ENCODE measurements at regions not wholly inside any gene's neighbourhood (a gene's known extent, or its start where the extent isn't known, plus 50 kb on each side); places are given as distances from the start of the nearest gene placed in this dataset.

DNA sequence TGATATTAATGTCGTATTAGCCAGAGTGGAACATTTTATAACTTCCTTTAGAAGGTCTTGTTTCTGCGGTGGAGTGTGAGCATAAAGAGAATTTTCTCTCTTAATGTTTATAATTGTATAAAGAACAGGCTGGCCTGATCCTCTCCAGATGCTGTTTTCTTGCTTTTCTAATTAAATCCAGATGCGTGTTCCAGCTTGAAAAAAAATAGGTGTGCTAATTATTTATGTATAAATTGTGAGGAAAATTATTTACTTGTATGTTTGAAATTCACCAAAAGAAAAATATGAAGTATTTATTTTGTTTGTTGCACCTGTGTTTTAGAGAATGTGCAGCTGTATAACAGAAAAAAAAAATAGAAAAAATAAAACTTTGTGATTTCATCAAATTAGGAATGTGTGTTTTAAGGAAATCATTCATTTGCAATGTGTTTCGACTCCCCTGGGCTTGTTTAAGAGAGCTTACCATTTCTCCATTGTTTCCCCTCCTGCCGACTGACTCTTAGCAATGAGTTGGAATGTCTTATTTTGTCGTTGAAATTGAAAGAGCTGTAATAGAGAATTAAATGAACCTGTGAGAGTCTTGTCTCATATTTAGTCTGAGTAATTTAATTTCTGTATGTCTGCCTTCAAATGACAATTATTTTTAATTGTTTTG lies 220.1 kb upstream of the NXPH2 start:
- no peak overlapping the region for H3K4me3 ChIP-seq (ENCODE audit: low read length)
- peaks cover 7% of the 10 kb centered on the region for H3K4me1 ChIP-seq (ENCODE audit: control insufficient read depth, low read depth, low read length)
- no peak overlapping the region for H3K27ac ChIP-seq (ENCODE audit: low read length)
- no peaks in the 10 kb centered on the region for H3K9me3 ChIP-seq (ENCODE audit: control insufficient read depth, low read depth, low read length)
- no peak overlapping the region for H3K9ac ChIP-seq (ENCODE audit: low read length)
- no peaks in the 10 kb centered on the region for H3K27me3 ChIP-seq (ENCODE audit: control insufficient read depth, insufficient read depth, low read length)
- no peaks in the 10 kb centered on the region for H3K36me3 ChIP-seq (ENCODE audit: control insufficient read depth, low read depth, low read length)

DNA sequence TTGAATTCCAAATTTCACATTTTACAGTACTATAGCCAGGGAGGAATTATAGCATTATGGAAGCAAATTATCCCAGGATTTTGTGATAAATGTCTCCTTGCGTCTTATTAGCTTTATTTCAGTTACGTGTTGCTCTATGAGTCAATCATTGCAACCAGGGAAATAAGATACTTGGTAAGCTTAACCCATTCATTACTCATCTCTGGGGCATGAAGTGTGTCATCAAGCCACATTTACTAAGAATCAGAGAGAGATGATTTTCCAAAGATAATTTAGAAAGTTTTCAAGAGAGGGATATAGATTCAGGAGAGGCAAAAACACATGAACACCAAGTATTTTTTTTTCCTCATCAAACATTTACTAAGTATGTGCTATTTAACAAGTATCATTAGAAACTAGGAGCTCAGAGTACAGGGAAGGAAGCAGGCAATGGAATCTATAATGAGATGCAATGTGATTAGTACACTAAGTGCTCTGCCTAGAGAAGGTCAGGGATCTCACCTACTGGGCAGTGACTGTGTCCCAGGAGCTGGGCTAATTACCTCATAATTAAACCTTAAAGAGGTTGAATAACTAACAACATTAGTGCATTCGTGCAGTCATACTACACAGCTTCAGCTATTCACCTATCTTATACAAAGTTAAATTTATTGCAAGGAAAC lies 217.8 kb upstream of the NXPH2 start:
- Histone ChIP-seq H3K4me1 (ENCODE audit: control insufficient read depth, low read depth, low read length) (peaks cover 7% of the 10 kb centered on the region), H3K4me3 (ENCODE audit: low read length) (no peak overlapping the region), H3K36me3 (ENCODE audit: control insufficient read depth, low read depth, low read length) (no peaks in the 10 kb centered on the region), H3K27ac (ENCODE audit: low read length) (no peak overlapping the region), H3K9ac (ENCODE audit: low read length) (no peak overlapping the region), H3K9me3 (ENCODE audit: control insufficient read depth, low read depth, low read length) (no peaks in the 10 kb centered on the region), H3K27me3 (ENCODE audit: control insufficient read depth, insufficient read depth, low read length) (no peaks in the 10 kb centered on the region)

DNA sequence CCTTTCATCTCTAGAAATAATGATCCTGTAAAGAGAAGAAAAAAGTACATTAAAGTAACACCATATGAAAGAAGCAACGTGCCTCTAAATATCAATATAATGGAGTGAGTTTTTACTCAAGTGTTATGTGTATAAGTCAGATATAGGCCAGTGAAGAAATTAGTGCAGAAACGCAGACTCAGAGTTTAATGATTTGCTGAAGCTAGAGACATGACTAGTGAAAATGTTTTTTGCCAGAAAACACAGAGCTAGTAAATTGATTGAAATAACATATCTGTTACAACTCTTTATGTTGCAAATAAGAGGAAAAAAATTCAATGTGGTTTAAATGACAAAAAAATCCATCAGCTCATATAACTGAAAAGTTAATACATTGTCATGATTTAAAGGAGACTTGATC lies 217.2 kb upstream of the NXPH2 start:
- H3K36me3 ChIP-seq (ENCODE audit: control insufficient read depth, low read depth, low read length): no peaks in the 10 kb centered on the region
- no peaks in the 10 kb centered on the region for H3K9me3 ChIP-seq (ENCODE audit: control insufficient read depth, low read depth, low read length)
- peaks cover 7% of the 10 kb centered on the region for H3K4me1 ChIP-seq (ENCODE audit: control insufficient read depth, low read depth, low read length)
- H3K9ac ChIP-seq (ENCODE audit: low read length): no peak overlapping the region
- H3K27me3 ChIP-seq (ENCODE audit: control insufficient read depth, insufficient read depth, low read length): no peaks in the 10 kb centered on the region
- H3K27ac ChIP-seq (ENCODE audit: low read length): no peak overlapping the region
- H3K4me3 ChIP-seq (ENCODE audit: low read length): no peak overlapping the region

DNA sequence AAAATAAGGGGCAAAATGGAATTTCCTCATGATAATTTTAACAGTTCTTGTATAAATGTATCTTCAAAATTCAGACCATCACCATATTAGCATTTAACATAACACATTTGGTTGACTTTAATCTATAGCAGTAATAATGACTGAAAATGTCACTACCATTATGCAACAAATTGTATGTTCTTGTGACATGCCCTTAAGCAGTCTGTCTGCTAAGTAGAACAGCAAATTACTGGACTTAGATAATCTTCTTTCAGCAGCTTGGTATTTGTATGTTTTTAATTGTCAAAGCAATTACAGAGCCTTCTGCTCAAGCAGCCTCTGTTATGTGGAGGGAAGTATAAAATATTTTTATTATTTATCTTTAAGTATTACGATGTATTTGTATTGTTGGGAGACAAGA lies 214.3 kb upstream of the NXPH2 start:
- H3K4me3 ChIP-seq (ENCODE audit: low read length): no peak overlapping the region
- no peaks in the 10 kb centered on the region for H3K9me3 ChIP-seq (ENCODE audit: control insufficient read depth, low read depth, low read length)

DNA sequence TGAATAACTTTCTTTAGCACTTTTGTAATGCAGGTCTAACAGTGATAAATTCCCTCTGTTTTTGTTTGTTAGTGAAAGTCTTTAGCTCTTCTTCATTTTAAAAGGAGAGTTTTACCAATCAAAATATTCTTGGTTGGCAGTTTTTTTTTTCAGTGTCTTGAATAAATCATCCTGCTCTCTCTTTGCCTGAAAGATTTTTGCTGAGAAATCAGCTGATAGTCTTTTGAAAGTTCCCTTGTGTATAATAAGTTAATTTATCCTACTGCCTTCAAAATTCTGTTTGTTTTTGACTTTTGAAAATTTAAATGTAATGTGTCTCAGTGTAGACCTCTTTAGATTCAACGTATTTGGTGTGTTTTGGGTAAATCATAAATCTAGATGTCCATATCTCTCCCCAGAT lies 205.7 kb upstream of the NXPH2 start:
- H3K4me3 ChIP-seq (ENCODE audit: low read length): no peak overlapping the region

More for the DNA sequence above, 214.3 kb upstream of the NXPH2 start:
- Histone ChIP-seq H3K4me1 (ENCODE audit: control insufficient read depth, low read depth, low read length) (no peaks in the 10 kb centered on the region), H3K9ac (ENCODE audit: low read length) (no peak overlapping the region), H3K27ac (ENCODE audit: low read length) (no peak overlapping the region), H3K36me3 (ENCODE audit: control insufficient read depth, low read depth, low read length) (no peaks in the 10 kb centered on the region), H3K27me3 (ENCODE audit: control insufficient read depth, insufficient read depth, low read length) (no peaks in the 10 kb centered on the region)

DNA sequence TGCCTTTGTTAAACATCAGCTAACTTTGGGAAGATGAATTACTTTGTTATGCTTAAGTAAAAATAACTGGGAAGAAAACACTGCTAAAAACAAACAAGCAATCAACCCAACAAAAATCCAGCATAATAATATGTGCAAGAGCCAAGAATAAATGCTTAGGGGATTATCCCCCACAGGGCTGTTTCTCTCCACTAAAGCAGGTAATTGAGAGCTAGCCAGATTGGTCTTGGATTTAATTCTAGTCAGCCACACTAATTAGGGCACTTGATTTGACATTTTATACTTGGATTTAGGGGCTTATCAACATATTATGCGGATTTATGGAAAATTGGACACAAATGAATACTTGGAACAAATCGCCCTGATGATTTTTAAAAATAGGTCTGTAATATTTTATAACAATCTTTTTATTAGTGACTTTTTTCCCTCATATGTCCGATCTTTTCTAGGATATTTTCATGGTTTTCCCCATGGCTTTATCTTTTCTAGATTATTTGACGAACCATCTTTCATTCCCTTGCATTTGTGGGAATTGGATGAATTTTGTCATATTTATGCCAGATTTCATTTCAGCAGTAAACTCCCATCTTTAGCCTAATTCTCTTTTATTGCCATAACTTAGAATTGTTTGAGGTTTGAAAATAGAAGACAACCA lies 199.1 kb upstream of the NXPH2 start:
- no peak overlapping the region for H3K9ac ChIP-seq (ENCODE audit: low read length)
- no peaks in the 10 kb centered on the region for H3K4me1 ChIP-seq (ENCODE audit: control insufficient read depth, low read depth, low read length)
- H3K27ac ChIP-seq (ENCODE audit: low read length): no peak overlapping the region
- no peaks in the 10 kb centered on the region for H3K36me3 ChIP-seq (ENCODE audit: control insufficient read depth, low read depth, low read length)
- no peak overlapping the region for H3K4me3 ChIP-seq (ENCODE audit: low read length)
- no peaks in the 10 kb centered on the region for H3K27me3 ChIP-seq (ENCODE audit: control insufficient read depth, insufficient read depth, low read length)
- no peaks in the 10 kb centered on the region for H3K9me3 ChIP-seq (ENCODE audit: control insufficient read depth, low read depth, low read length)

More for the DNA sequence above, 205.7 kb upstream of the NXPH2 start:
- H3K9me3 ChIP-seq (ENCODE audit: control insufficient read depth, low read depth, low read length): no peaks in the 10 kb centered on the region
- H3K27ac ChIP-seq (ENCODE audit: low read length): no peak overlapping the region
- no peaks in the 10 kb centered on the region for H3K36me3 ChIP-seq (ENCODE audit: control insufficient read depth, low read depth, low read length)
- no peaks in the 10 kb centered on the region for H3K27me3 ChIP-seq (ENCODE audit: control insufficient read depth, insufficient read depth, low read length)
- H3K9ac ChIP-seq (ENCODE audit: low read length): no peak overlapping the region
- H3K4me1 ChIP-seq (ENCODE audit: control insufficient read depth, low read depth, low read length): no peaks in the 10 kb centered on the region

DNA sequence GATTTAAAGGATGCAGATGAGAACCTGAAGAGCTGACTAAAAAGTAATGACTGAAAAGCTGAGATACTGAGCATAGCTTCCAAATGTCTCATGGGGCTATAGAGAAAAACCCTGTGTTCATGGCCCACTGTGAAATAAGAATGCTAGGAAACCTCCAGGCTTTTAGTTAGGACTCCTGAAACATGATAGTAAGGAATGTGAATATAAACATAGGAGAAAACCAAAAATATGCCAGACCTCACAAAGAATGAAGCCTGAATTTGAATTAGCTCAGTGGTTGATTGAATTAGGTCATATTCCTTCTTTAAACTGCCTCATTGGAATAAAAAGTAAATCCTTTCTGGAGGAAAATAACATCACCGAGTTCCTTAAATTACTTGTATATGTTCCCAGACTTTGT lies 194.5 kb upstream of the NXPH2 start:
- Histone ChIP-seq H3K27ac (ENCODE audit: low read length) (no peak overlapping the region), H3K36me3 (ENCODE audit: control insufficient read depth, low read depth, low read length) (no peaks in the 10 kb centered on the region), H3K9ac (ENCODE audit: low read length) (no peak overlapping the region)

DNA sequence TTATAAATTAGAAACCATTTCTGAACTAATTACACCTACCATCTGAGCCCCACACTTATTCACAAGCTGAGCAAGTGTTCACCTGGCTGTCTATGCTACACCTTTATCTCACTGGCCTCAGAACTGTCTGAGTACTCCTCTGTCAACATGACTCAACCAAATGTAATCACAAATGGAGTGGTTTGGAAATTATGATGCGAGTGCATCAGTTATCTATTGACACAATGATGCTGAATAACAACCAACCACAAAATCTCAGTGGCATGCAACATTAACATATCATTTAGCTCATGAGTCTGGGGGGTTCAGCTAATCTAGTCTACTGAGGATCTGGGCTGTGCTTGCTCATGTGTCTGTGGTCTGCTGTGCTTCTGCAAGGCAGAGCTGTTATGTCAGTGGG lies 184.2 kb upstream of the NXPH2 start:
- no peak overlapping the region for H3K27ac ChIP-seq (ENCODE audit: low read length)
- H3K9ac ChIP-seq (ENCODE audit: low read length): no peak overlapping the region
- H3K36me3 ChIP-seq (ENCODE audit: control insufficient read depth, low read depth, low read length): no peaks in the 10 kb centered on the region
- no peaks in the 10 kb centered on the region for H3K9me3 ChIP-seq (ENCODE audit: control insufficient read depth, low read depth, low read length)
- no peak overlapping the region for H3K4me3 ChIP-seq (ENCODE audit: low read length)
- no peaks in the 10 kb centered on the region for H3K27me3 ChIP-seq (ENCODE audit: control insufficient read depth, insufficient read depth, low read length)
- H3K4me1 ChIP-seq (ENCODE audit: control insufficient read depth, low read depth, low read length): peaks cover 6% of the 10 kb centered on the region

More for the DNA sequence above, 194.5 kb upstream of the NXPH2 start:
- Histone ChIP-seq H3K27me3 (ENCODE audit: control insufficient read depth, insufficient read depth, low read length) (no peaks in the 10 kb centered on the region), H3K4me1 (ENCODE audit: control insufficient read depth, low read depth, low read length) (no peaks in the 10 kb centered on the region), H3K9me3 (ENCODE audit: control insufficient read depth, low read depth, low read length) (no peaks in the 10 kb centered on the region), H3K4me3 (ENCODE audit: low read length) (no peak overlapping the region)

DNA sequence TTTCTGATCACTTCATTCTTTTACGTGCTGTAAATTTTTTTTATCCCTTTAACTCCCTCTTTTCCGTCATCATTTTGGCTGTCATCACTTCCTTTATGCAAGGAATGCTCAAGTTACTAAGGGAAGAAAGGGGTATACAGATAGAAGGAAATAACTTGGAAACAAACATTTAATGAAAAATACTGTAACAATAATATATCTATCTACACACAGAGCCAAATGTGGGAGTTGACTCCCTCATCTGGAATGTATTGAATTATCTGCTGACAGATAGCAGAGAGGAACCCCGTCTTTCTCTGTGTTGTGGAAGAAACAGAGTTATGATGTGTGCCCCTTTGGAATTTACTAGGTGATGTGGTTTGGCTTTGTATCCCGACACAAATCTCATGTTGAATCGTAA lies 182.5 kb upstream of the NXPH2 start:
- no peak overlapping the region for H3K9ac ChIP-seq (ENCODE audit: low read length)
- H3K27ac ChIP-seq (ENCODE audit: low read length): no peak overlapping the region
- H3K4me3 ChIP-seq (ENCODE audit: low read length): no peak overlapping the region
- no peaks in the 10 kb centered on the region for H3K9me3 ChIP-seq (ENCODE audit: control insufficient read depth, low read depth, low read length)
- peaks cover 12% of the 10 kb centered on the region for H3K4me1 ChIP-seq (ENCODE audit: control insufficient read depth, low read depth, low read length)
- no peaks in the 10 kb centered on the region for H3K27me3 ChIP-seq (ENCODE audit: control insufficient read depth, insufficient read depth, low read length)
- H3K36me3 ChIP-seq (ENCODE audit: control insufficient read depth, low read depth, low read length): no peaks in the 10 kb centered on the region

DNA sequence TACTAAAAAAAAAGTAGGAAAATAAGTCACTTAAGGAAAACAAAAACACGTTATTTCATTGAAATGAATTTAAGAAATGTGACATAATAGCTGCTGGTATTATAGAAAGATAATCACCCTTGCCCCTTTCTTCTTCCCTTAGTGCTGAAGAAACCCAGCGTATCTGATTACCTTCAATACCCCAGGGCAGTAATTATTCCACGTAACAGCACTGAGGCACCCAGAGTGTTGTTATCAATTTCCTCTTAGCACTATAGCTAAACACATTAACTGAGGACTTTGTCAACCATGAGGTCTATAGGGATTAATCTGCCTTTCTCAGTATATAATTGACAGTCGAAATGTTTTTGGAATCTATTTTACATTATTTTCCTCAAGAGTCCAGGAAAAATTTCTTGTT lies 180.0 kb upstream of the NXPH2 start:
- Histone ChIP-seq H3K27ac (ENCODE audit: low read length) (no peak overlapping the region), H3K9ac (ENCODE audit: low read length) (no peak overlapping the region), H3K4me1 (ENCODE audit: control insufficient read depth, low read depth, low read length) (peaks cover 23% of the 10 kb centered on the region), H3K36me3 (ENCODE audit: control insufficient read depth, low read depth, low read length) (no peaks in the 10 kb centered on the region), H3K9me3 (ENCODE audit: control insufficient read depth, low read depth, low read length) (no peaks in the 10 kb centered on the region), H3K4me3 (ENCODE audit: low read length) (no peak overlapping the region), H3K27me3 (ENCODE audit: control insufficient read depth, insufficient read depth, low read length) (no peaks in the 10 kb centered on the region)

DNA sequence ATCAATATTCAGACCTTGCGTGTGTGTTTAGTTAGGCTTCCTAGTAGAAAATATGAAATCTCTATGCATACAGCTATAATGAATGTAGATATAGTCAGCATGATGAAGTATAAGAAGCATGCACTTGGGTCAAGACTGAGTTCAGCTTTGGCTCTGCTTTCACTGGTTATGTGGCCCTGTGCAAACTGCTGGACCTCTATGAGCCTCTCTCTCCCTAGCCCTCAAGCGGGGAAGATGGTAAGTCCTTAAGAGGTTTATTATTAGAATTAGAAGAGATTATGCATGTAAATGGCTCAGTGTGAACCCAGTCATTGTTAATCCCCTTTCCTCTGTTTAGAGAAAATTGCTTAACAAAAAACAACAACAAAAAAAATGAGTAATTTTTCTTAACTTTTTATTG lies 178.8 kb upstream of the NXPH2 start:
- Histone ChIP-seq H3K9ac (ENCODE audit: low read length) (no peak overlapping the region), H3K27me3 (ENCODE audit: control insufficient read depth, insufficient read depth, low read length) (no peaks in the 10 kb centered on the region), H3K27ac (ENCODE audit: low read length) (no peak overlapping the region), H3K4me1 (ENCODE audit: control insufficient read depth, low read depth, low read length) (peaks cover 23% of the 10 kb centered on the region), H3K4me3 (ENCODE audit: low read length) (no peak overlapping the region), H3K9me3 (ENCODE audit: control insufficient read depth, low read depth, low read length) (no peaks in the 10 kb centered on the region), H3K36me3 (ENCODE audit: control insufficient read depth, low read depth, low read length) (no peaks in the 10 kb centered on the region)

DNA sequence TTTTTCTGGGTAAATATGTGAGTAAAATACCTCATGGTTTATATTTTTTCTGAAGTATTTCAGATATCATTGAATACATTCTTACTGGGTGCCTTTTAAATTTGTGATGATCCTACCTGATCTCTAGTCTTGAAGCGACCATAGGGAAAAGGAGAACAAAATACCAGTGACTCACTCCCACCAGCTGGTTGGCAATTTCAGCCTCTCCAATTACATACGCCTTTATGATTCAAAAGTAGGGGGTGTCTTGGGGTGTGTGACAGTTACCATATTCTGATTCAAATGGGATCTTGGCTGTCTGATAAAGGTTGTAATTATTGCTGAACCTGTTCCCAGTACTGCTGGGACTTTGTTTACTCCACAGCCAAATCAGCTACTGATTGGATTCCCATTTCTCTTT lies 175.9 kb upstream of the NXPH2 start:
- H3K9me3 ChIP-seq (ENCODE audit: control insufficient read depth, low read depth, low read length): no peaks in the 10 kb centered on the region
- no peaks in the 10 kb centered on the region for H3K27me3 ChIP-seq (ENCODE audit: control insufficient read depth, insufficient read depth, low read length)
- no peak overlapping the region for H3K9ac ChIP-seq (ENCODE audit: low read length)
- H3K4me3 ChIP-seq (ENCODE audit: low read length): no peak overlapping the region
- H3K4me1 ChIP-seq (ENCODE audit: control insufficient read depth, low read depth, low read length): peaks cover 23% of the 10 kb centered on the region
- no peak overlapping the region for H3K27ac ChIP-seq (ENCODE audit: low read length)
- H3K36me3 ChIP-seq (ENCODE audit: control insufficient read depth, low read depth, low read length): no peaks in the 10 kb centered on the region
